Lower lobe of right lung (tissue), 2 donors: ENCODE measurements at regions not wholly inside any gene's neighbourhood (a gene's known extent, or its start where the extent isn't known, plus 50 kb on each side); places are given as distances from the start of the nearest gene placed in this dataset.

Experiments used
- ATAC-seq, 2 donors: fragments of 200-7000 bp; cut with Tn5 transposase; one replicate each; pipeline ENCODE4 v1.9.1; 2020 to 2022; ENCODE audit warnings: mild to moderate bottlenecking in 2 of 2, moderate library complexity in 2 of 2
- DNase-seq: peaks from one replicate; pipeline ENCODE4 v3.0.0-alpha.2; 2020
- H3K27ac ChIP-seq: fragments of 200-600 bp; one replicate; pipeline ENCODE4 v1.8.0; 2022
- H3K27me3 ChIP-seq: fragments of 200-600 bp; one replicate; pipeline ENCODE4 v1.8.0; 2022; ENCODE audit warnings: low read depth
- H3K36me3 ChIP-seq: fragments of 200-600 bp; one replicate; pipeline ENCODE4 v1.8.0; 2022; ENCODE audit warnings: mild to moderate bottlenecking
- H3K4me1 ChIP-seq: fragments of 200-600 bp; one replicate; pipeline ENCODE4 v1.8.0; 2022
- H3K4me3 ChIP-seq: fragments of 200-600 bp; one replicate; pipeline ENCODE4 v1.8.0; 2022; ENCODE audit warnings: mild to moderate bottlenecking
- H3K9me3 ChIP-seq: fragments of 200-600 bp; one replicate; pipeline ENCODE4 v1.8.0; 2022
- CTCF ChIP-seq: fragments of 200-600 bp; IDR thresholded peaks from one replicate; pipeline ENCODE4 v1.8.0; 2022; ENCODE audit warnings: antibody characterized with exemption, mild to moderate bottlenecking
- intact Hi-C: fragments of 100-400 bp; cut with DNase I; formaldehyde crosslinking; loops from one replicate; pipeline ENCODE4 v1.11.0; 2022
- donor health status: DM: no; HTN: yes; CAD: no; lungs with severe emphysema.

DNA sequence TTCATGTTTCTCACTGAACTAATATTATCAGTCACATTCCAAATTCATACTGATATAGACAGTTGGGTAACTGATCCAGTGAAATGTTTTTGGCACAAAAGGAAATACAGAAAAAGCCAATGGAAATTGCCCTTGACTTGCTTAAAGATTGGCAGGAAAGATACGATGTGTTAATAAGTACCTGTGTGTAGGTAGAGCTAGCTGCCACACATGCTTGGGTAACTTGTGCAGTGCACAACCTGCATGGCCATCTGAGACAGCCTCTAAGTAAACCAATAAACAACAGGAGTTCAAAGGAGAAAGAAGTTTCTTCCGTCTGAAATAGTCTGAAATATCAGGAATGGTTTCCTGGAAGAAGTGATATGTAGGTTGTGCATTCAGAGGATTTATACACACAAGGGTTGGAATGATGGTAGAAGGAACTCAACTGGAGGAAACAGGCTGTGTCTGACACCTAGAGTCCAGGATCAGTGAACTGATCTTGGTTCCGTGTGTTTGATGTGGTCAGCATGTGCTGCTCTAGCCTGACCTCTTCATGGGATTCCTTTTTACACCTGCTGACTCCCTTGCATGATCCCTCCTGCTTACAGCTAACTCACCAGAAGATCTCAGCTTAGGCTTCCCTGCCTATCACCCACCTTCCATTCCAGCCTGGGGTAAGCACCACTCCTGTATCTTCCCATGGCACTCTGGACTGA, 81.4 kb upstream of the KRR1 start:
- no peak for DNase-seq
- H3K36me3 ChIP-seq: no peaks in the 10 kb centered on the region
- no peak for TF ChIP-seq CTCF
- H3K27ac ChIP-seq: no peak overlapping the region
- H3K4me1 ChIP-seq: no peaks in the 10 kb centered on the region
- no peak overlapping the region for H3K4me3 ChIP-seq
- intact Hi-C loops: no loop called here
- ATAC-seq: no peak
- H3K27me3 ChIP-seq: no peaks in the 10 kb centered on the region
- H3K9me3 ChIP-seq: no peaks in the 10 kb centered on the region

DNA sequence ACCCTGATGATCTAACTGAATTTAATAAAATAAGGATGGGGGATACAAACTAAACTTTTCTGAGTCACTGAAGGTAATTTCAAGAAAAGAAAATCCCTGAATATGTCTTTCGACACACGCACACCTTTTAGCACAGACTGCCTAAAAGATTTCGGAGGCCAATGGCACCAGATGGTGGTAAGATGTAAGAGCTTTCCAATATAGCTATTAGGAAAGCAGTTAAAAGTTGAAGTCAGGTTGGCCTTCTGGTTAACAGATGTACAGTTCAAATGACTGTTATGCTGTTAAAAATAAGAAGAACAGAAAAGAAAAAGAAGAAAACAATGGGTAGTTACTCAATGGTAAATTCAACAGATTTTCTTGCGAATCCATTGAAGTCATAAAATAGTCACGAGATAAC, 80.7 kb upstream of the KRR1 start:
- TF ChIP-seq CTCF: no peak
- intact Hi-C loops: no loop called here
- no peak overlapping the region for H3K4me3 ChIP-seq
- DNase-seq (no peak), ATAC-seq (no peak)
- no peaks in the 10 kb centered on the region for H3K4me1 ChIP-seq
- H3K9me3 ChIP-seq: no peaks in the 10 kb centered on the region
- H3K27me3 ChIP-seq: no peaks in the 10 kb centered on the region
- H3K27ac ChIP-seq: no peak overlapping the region
- no peaks in the 10 kb centered on the region for H3K36me3 ChIP-seq

- intact Hi-C loops: no loop called here
- no peaks in the 10 kb centered on the region for H3K36me3 ChIP-seq
- DNase-seq (no peak), ATAC-seq (no peak)
- H3K27me3 ChIP-seq: no peaks in the 10 kb centered on the region
- no peaks in the 10 kb centered on the region for H3K4me1 ChIP-seq
- H3K27ac ChIP-seq: no peak overlapping the region
- TF ChIP-seq CTCF: no peak
- no peaks in the 10 kb centered on the region for H3K9me3 ChIP-seq
- H3K4me3 ChIP-seq: no peak overlapping the region
Observed at GRCh38 chr12:75591628-75592027, 80.2 kb upstream of the KRR1 start.

- no peak for TF ChIP-seq CTCF
Observed at GRCh38 chr12:75589801-75590200, 78.4 kb upstream of the KRR1 start.

GRCh38 chr12:75587340-75588106, 76.1 kb upstream of the KRR1 start:
- Histone ChIP-seq H3K36me3 (no peaks in the 10 kb centered on the region), H3K4me3 (no peak overlapping the region), H3K27me3 (no peaks in the 10 kb centered on the region), H3K9me3 (no peaks in the 10 kb centered on the region), H3K27ac (no peak overlapping the region), H3K4me1 (no peaks in the 10 kb centered on the region)
- intact Hi-C loops: no loop called here
- no peak for DNase-seq
- TF ChIP-seq CTCF: no peak
- ATAC-seq: no peak

More at GRCh38 chr12:75589801-75590200, 78.4 kb upstream of the KRR1 start:
- no peaks in the 10 kb centered on the region for H3K9me3 ChIP-seq
- H3K27me3 ChIP-seq: no peaks in the 10 kb centered on the region
- no peaks in the 10 kb centered on the region for H3K4me1 ChIP-seq
- H3K36me3 ChIP-seq: no peaks in the 10 kb centered on the region
- H3K27ac ChIP-seq: no peak overlapping the region
- intact Hi-C loops: no loop called here
- no peak for ATAC-seq
- no peak overlapping the region for H3K4me3 ChIP-seq
- DNase-seq: no peak
